SK-N-SH treated with all-trans-retinoic acid at 6 μM for 48 hours (cell line): ENCODE measurements at regions not wholly inside any gene's neighbourhood (a gene's known extent, or its start where the extent isn't known, plus 50 kb on each side); places are given as distances from the start of the nearest gene placed in this dataset.

Experiments
- ATAC-seq: fragments of 200-7000 bp; cut with Tn5 transposase; 3 replicates; pipeline ENCODE4 v1.9.1; 2020; ENCODE audit warnings: mild to moderate bottlenecking, moderate library complexity
- ARNTL ChIP-seq: fragments of 450-650 bp; formaldehyde crosslinking; IDR thresholded peaks from 2 replicates; pipeline ENCODE4 v1.5.0; 2020; ENCODE audit warnings: low read depth, mild to moderate bottlenecking, moderate library complexity, borderline replicate concordance
- BACH2 ChIP-seq: fragments of 250-450 bp; sonication (Bioruptor Pico); IDR thresholded peaks from 2 replicates; pipeline ENCODE4 v1.9.0; 2021; ENCODE audit warnings: mild to moderate bottlenecking, borderline replicate concordance
- CSRNP3 ChIP-seq: fragments of 250-450 bp; sonication (Bioruptor Pico); IDR thresholded peaks from 2 replicates; pipeline ENCODE4 v1.5.1; 2021; ENCODE audit warnings: mild to moderate bottlenecking, moderate library complexity
- ESRRG ChIP-seq: fragments of 250-450 bp; sonication (Bioruptor Pico); IDR thresholded peaks from 2 replicates; pipeline ENCODE4 v1.6.1; 2021; ENCODE audit warnings: mild to moderate bottlenecking
- ISL1 ChIP-seq: fragments of 250-450 bp; sonication (Bioruptor Pico); IDR thresholded peaks from 2 replicates; pipeline ENCODE4 v2.1.2; 2022; ENCODE audit warnings: mild to moderate bottlenecking, moderate library complexity
- OSR1 ChIP-seq: fragments of 250-450 bp; sonication (Bioruptor Pico); IDR thresholded peaks from 2 replicates; pipeline ENCODE4 v1.8.0; 2022; ENCODE audit warnings: moderate library complexity, mild to moderate bottlenecking, inconsistent platforms
- POU6F1 ChIP-seq: fragments of 250-450 bp; sonication (Bioruptor Pico); IDR thresholded peaks from 2 replicates; pipeline ENCODE4 v1.8.0; 2021; ENCODE audit warnings: low read depth, mild to moderate bottlenecking, moderate library complexity, borderline replicate concordance
- PPARA ChIP-seq: fragments of 250-450 bp; sonication (Bioruptor Pico); IDR thresholded peaks from 2 replicates; pipeline ENCODE4 v1.5.0; 2020; ENCODE audit warnings: mild to moderate bottlenecking, borderline replicate concordance
- RARB ChIP-seq: fragments of 250-450 bp; sonication (Bioruptor Pico); IDR thresholded peaks from 2 replicates; pipeline ENCODE4 v1.8.0; 2021; ENCODE audit warnings: mild to moderate bottlenecking, moderate library complexity
- SNAI2 ChIP-seq: fragments of 250-450 bp; sonication (Bioruptor Pico); IDR thresholded peaks from 2 replicates; pipeline ENCODE4 v1.5.0; 2020; ENCODE audit warnings: mild to moderate bottlenecking, moderate library complexity
- TCF4 ChIP-seq: fragments of 250-450 bp; sonication (Bioruptor Pico); IDR thresholded peaks from 2 replicates; pipeline ENCODE4 v1.8.0; 2021; ENCODE audit warnings: mild to moderate bottlenecking, moderate library complexity, borderline replicate concordance
- TOX ChIP-seq: fragments of 250-450 bp; sonication (Bioruptor Pico); IDR thresholded peaks from 2 replicates; pipeline ENCODE4 v1.8.0; 2021; ENCODE audit warnings: mild to moderate bottlenecking, moderate library complexity, borderline replicate concordance
- ZFP3 ChIP-seq: fragments of 250-450 bp; sonication (Bioruptor Pico); IDR thresholded peaks from 2 replicates; pipeline ENCODE4 v1.5.0; 2020; ENCODE audit warnings: mild to moderate bottlenecking, moderate library complexity
- ZNF565 ChIP-seq: fragments of 450-650 bp; formaldehyde crosslinking; conservative IDR thresholded peaks from 2 replicates; pipeline ENCODE4 v1.5.0; 2020; ENCODE audit warnings: low read depth, mild to moderate bottlenecking, moderate library complexity
- ZNF70 ChIP-seq: fragments of 450-650 bp; formaldehyde crosslinking; IDR thresholded peaks from 2 replicates; pipeline ENCODE4 v1.5.0; 2020; ENCODE audit warnings: mild to moderate bottlenecking, moderate library complexity
- TF ChIP-seq, protein P1 (sequence below): fragments of 250-450 bp; sonication (Bioruptor Pico); IDR thresholded peaks from 2 replicates; pipeline ENCODE4 v1.5.1; 2020; ENCODE audit warnings: low read depth, mild to moderate bottlenecking, moderate library complexity
- TF ChIP-seq, protein P2 (sequence below): fragments of 250-450 bp; sonication (Bioruptor Pico); IDR thresholded peaks from 2 replicates; pipeline ENCODE4 v1.5.0; 2020; ENCODE audit warnings: mild to moderate bottlenecking, moderate library complexity
- TF ChIP-seq, protein P3 (sequence below): fragments of 250-450 bp; sonication (Bioruptor Pico); IDR thresholded peaks from 2 replicates; pipeline ENCODE4 v1.8.0; 2020; ENCODE audit warnings: mild to moderate bottlenecking, moderate library complexity, borderline replicate concordance

DNA sequence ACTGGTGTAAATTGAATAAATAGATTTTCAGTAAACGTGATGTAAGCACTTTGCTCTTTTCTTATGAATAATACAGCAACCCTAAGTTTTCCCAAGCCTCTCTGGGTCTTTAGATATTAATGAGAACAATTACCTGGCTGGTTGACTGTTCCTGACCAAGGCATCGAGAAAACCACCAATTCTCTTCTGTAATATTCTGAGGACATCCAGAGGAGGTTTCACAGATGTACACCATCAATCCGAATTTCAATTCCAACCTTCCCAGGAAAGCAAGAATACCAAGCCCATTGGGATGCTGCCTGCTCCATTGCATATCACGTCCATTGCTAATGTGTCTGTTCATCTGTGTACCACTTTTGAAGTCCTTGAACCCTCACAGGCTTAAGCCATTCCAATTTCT, 571.8 kb downstream of the NUP35 start (continued):
- no peak for TF ChIP-seq POU6F1
- TF ChIP-seq, protein P1, sequence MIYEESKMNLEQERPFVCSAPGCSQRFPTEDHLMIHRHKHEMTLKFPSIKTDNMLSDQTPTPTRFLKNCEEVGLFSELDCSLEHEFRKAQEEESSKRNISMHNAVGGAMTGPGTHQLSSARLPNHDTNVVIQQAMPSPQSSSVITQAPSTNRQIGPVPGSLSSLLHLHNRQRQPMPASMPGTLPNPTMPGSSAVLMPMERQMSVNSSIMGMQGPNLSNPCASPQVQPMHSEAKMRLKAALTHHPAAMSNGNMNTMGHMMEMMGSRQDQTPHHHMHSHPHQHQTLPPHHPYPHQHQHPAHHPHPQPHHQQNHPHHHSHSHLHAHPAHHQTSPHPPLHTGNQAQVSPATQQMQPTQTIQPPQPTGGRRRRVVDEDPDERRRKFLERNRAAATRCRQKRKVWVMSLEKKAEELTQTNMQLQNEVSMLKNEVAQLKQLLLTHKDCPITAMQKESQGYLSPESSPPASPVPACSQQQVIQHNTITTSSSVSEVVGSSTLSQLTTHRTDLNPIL (CRISPR knock-in tag) = no peak
- no peak for TF ChIP-seq ZNF70 (CRISPR knock-in tag)
- TF ChIP-seq, all 23 proteins: peak for 0

DNA sequence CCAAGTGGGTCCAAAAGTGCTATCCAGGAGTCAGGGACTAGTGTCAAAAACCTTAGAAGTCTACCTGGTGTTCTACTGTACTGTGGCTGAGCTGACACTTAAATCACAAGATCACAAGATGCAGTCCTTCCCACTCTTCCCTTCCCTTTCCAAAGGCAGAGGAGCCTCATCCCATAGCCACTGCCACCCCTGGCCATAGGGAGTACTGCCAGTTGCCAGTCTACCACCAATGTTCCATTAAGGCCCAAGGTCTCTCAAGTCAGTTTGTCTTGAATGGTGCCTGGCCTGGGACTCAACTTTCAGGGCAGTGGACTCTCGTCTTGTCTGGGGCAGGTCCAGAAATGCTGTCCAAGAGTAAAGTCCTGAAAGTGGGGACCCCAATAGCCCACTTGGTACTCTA, 585.6 kb downstream of the NUP35 start:
- TF ChIP-seq, protein P2, sequence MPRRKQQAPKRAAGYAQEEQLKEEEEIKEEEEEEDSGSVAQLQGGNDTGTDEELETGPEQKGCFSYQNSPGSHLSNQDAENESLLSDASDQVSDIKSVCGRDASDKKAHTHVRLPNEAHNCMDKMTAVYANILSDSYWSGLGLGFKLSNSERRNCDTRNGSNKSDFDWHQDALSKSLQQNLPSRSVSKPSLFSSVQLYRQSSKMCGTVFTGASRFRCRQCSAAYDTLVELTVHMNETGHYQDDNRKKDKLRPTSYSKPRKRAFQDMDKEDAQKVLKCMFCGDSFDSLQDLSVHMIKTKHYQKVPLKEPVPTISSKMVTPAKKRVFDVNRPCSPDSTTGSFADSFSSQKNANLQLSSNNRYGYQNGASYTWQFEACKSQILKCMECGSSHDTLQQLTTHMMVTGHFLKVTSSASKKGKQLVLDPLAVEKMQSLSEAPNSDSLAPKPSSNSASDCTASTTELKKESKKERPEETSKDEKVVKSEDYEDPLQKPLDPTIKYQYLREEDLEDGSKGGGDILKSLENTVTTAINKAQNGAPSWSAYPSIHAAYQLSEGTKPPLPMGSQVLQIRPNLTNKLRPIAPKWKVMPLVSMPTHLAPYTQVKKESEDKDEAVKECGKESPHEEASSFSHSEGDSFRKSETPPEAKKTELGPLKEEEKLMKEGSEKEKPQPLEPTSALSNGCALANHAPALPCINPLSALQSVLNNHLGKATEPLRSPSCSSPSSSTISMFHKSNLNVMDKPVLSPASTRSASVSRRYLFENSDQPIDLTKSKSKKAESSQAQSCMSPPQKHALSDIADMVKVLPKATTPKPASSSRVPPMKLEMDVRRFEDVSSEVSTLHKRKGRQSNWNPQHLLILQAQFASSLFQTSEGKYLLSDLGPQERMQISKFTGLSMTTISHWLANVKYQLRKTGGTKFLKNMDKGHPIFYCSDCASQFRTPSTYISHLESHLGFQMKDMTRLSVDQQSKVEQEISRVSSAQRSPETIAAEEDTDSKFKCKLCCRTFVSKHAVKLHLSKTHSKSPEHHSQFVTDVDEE (CRISPR knock-in tag) = no peak
- TF ChIP-seq TCF4 (no peak), ZFP3 (CRISPR knock-in tag) (no peak), RARB (no peak), CSRNP3 (CRISPR knock-in tag) (no peak), ARNTL (CRISPR knock-in tag) (no peak), SNAI2 (no peak), PPARA (CRISPR knock-in tag) (no peak), BACH2 (CRISPR knock-in tag) (no peak), TOX (CRISPR knock-in tag) (no peak), OSR1 (CRISPR knock-in tag) (no peak), ISL1 (CRISPR knock-in tag) (no peak), ZNF565 (CRISPR knock-in tag) (no peak), ZNF70 (CRISPR knock-in tag) (no peak), ESRRG (CRISPR knock-in tag) (no peak)
- TF ChIP-seq, protein P1 (CRISPR knock-in tag) = no peak
- TF ChIP-seq, all 23 proteins: peak for 0
- no peak for ATAC-seq

- TF ChIP-seq ARNTL (CRISPR knock-in tag) = no peak
- no peak for TF ChIP-seq ZFP3 (CRISPR knock-in tag)
- TF ChIP-seq, all 23 proteins: peak for 0
- ATAC-seq = no peak
These were observed 594.0 kb downstream of the NUP35 start for GRCh38 chr2:183718246-183718645.

GRCh38 chr2:183723278-183723677, 599.0 kb downstream of the NUP35 start:
- no peak for ATAC-seq
- no peak for TF ChIP-seq TOX (CRISPR knock-in tag)
- TF ChIP-seq, protein P3, sequence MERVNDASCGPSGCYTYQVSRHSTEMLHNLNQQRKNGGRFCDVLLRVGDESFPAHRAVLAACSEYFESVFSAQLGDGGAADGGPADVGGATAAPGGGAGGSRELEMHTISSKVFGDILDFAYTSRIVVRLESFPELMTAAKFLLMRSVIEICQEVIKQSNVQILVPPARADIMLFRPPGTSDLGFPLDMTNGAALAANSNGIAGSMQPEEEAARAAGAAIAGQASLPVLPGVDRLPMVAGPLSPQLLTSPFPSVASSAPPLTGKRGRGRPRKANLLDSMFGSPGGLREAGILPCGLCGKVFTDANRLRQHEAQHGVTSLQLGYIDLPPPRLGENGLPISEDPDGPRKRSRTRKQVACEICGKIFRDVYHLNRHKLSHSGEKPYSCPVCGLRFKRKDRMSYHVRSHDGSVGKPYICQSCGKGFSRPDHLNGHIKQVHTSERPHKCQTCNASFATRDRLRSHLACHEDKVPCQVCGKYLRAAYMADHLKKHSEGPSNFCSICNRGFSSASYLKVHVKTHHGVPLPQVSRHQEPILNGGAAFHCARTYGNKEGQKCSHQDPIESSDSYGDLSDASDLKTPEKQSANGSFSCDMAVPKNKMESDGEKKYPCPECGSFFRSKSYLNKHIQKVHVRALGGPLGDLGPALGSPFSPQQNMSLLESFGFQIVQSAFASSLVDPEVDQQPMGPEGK (CRISPR knock-in tag) = no peak
- TF ChIP-seq ZNF70 (CRISPR knock-in tag) = no peak
- no peak for TF ChIP-seq PPARA (CRISPR knock-in tag)
